DND-41 (cell line): ENCODE measurements at regions not wholly inside any gene's neighbourhood (a gene's known extent, or its start where the extent isn't known, plus 50 kb on each side); places are given as distances from the start of the nearest gene placed in this dataset.

Source experiments
- CTCF ChIP-seq: IDR thresholded peaks from 2 replicates; pipeline ENCODE4 v1.5.1; 2012; ENCODE audit warnings: borderline replicate concordance, low read length, moderate library complexity, mild to moderate bottlenecking; ENCODE audit not compliant: poor library complexity, severe bottlenecking; ENCODE audit errors: extremely low read depth
- EZH2 ChIP-seq: IDR thresholded peaks from 3 replicates; pipeline ENCODE4 v1.6.1; 2012; ENCODE audit warnings: borderline replicate concordance, low read depth, mild to moderate bottlenecking, moderate library complexity, low read length, inconsistent platforms; ENCODE audit not compliant: severe bottlenecking

GRCh38 chr4:103443324-103443723 is 245.2 kb upstream of the CENPE start:
- no peak for TF ChIP-seq CTCF
- no peak for TF ChIP-seq EZH2
